GM21526 (cell line): ENCODE measurements at regions not wholly inside any gene's neighbourhood (a gene's known extent, or its start where the extent isn't known, plus 50 kb on each side); places are given as distances from the start of the nearest gene placed in this dataset.

ENCODE experiments used
- ATAC-seq: cut with Tn5 transposase; IDR thresholded peaks from one replicate; pipeline ENCODE4 v1.9.1; 2021; ENCODE audit warnings: moderate library complexity; ENCODE audit not compliant: unreplicated experiment, low FRiP score

GRCh38 chr13:81771951-81772350, 1431.0 kb upstream of the SPRY2 start:
- ATAC-seq = no peak

- ATAC-seq = no peak
Measured at GRCh38 chr13:81770868-81771505, 1430.1 kb upstream of the SPRY2 start.

GRCh38 chr13:81762449-81762848, 1421.5 kb upstream of the SPRY2 start:
- no peak for ATAC-seq

- ATAC-seq = no peak
Measured at GRCh38 chr13:81760316-81760715, 1419.4 kb upstream of the SPRY2 start.

GRCh38 chr13:81757348-81757970, 1416.5 kb upstream of the SPRY2 start:
- ATAC-seq = no peak

GRCh38 chr13:81745391-81745790, 1404.5 kb upstream of the SPRY2 start:
- ATAC-seq = no peak

GRCh38 chr13:81738364-81738763, 1397.4 kb upstream of the SPRY2 start:
- no peak for ATAC-seq

- no peak for ATAC-seq
Measured at GRCh38 chr13:81726037-81726726, 1385.3 kb upstream of the SPRY2 start.

GRCh38 chr13:81722456-81722855, 1381.5 kb upstream of the SPRY2 start:
- no peak for ATAC-seq

GRCh38 chr13:81721400-81721799, 1380.5 kb upstream of the SPRY2 start:
- ATAC-seq = no peak

GRCh38 chr13:81714513-81714912, 1373.6 kb upstream of the SPRY2 start:
- no peak for ATAC-seq

GRCh38 chr13:81713201-81713600, 1372.3 kb upstream of the SPRY2 start:
- no peak for ATAC-seq

- ATAC-seq = no peak
Measured at GRCh38 chr13:81697826-81698225, 1356.9 kb upstream of the SPRY2 start.

GRCh38 chr13:81686877-81687276, 1346.0 kb upstream of the SPRY2 start:
- ATAC-seq = no peak

- ATAC-seq = no peak
Measured at GRCh38 chr13:81683521-81683920, 1342.6 kb upstream of the SPRY2 start.

- no peak for ATAC-seq
Measured at GRCh38 chr13:81682081-81682630, 1341.2 kb upstream of the SPRY2 start.

GRCh38 chr13:81677857-81678256, 1336.9 kb upstream of the SPRY2 start:
- ATAC-seq = no peak

GRCh38 chr13:81676008-81676407, 1335.1 kb upstream of the SPRY2 start:
- ATAC-seq = no peak

- ATAC-seq = no peak
Measured at GRCh38 chr13:81671064-81671463, 1330.1 kb upstream of the SPRY2 start.

- ATAC-seq = no peak
Measured at GRCh38 chr13:81670048-81670447, 1329.1 kb upstream of the SPRY2 start.

- ATAC-seq = no peak
Measured at GRCh38 chr13:81664872-81665271, 1323.9 kb upstream of the SPRY2 start.

- no peak for ATAC-seq
Measured at GRCh38 chr13:81659984-81660383, 1319.1 kb upstream of the SPRY2 start.
